ENCODE measurements at regions not wholly inside any gene's neighbourhood (a gene's known extent, or its start where the extent isn't known, plus 50 kb on each side); places are given as distances from the start of the nearest gene placed in this dataset.

GRCh38 chr5:118461436-118461835, 526.9 kb downstream of the DTWD2 start:
- Histone ChIP-seq H3K9me3 (replicated peaks; ENCODE audit: insufficient read depth, low read length) (no peaks in the 10 kb centered on the region), H3K79me2 (ENCODE audit: low read length) (no peaks in the 10 kb centered on the region), H3K4me3 (ENCODE audit: low read length) (no peak overlapping the region), H3F3A (ENCODE audit: insufficient read depth, low read length) (no peaks in the 10 kb centered on the region), H3K9ac (ENCODE audit: low read length) (no peak overlapping the region), H3K27ac (ENCODE audit: low read length) (no peak overlapping the region), H2AFZ (ENCODE audit: low read length) (no peak overlapping the region), H3K27me3 (replicated peaks; ENCODE audit: insufficient read depth, low read length) (no peaks in the 10 kb centered on the region), H3K36me3 (replicated peaks; ENCODE audit: insufficient read depth, low read length) (no peaks in the 10 kb centered on the region), H3K4me1 (ENCODE audit: low read length) (no peaks in the 10 kb centered on the region), H3K4me2 (ENCODE audit: low read depth, low read length) (no peak overlapping the region), H3K9me2 (replicated peaks; ENCODE audit: insufficient read depth, low read length) (no peaks in the 10 kb centered on the region), H4K20me1 (ENCODE audit: insufficient read depth, low read length) (no peaks in the 10 kb centered on the region)
- no peak for DNase-seq
- no peak for TF ChIP-seq EZH2phosphoT487 (IDR thresholded peaks at IDR 0.05; ENCODE audit: low read length)
- TF ChIP-seq EZH2 (optimal IDR thresholded peaks at IDR 0.05; ENCODE audit: low read depth, low read length), result no peak
- no peak for TF ChIP-seq CTCF (IDR thresholded peaks at IDR 0.05; ENCODE audit: low read length)

- no peaks in the 10 kb centered on the region for H3F3A ChIP-seq (ENCODE audit: insufficient read depth, low read length)
- H3K27me3 ChIP-seq (replicated peaks; ENCODE audit: insufficient read depth, low read length), result no peaks in the 10 kb centered on the region
- no peak for TF ChIP-seq CTCF (IDR thresholded peaks at IDR 0.05; ENCODE audit: low read length)
- no peak for TF ChIP-seq EZH2 (optimal IDR thresholded peaks at IDR 0.05; ENCODE audit: low read depth, low read length)
- no peak for TF ChIP-seq EZH2phosphoT487 (IDR thresholded peaks at IDR 0.05; ENCODE audit: low read length)
- no peaks in the 10 kb centered on the region for H3K9me3 ChIP-seq (replicated peaks; ENCODE audit: insufficient read depth, low read length)
- DNase-seq, result no peak
- no peak overlapping the region for H2AFZ ChIP-seq (ENCODE audit: low read length)
- H3K9me2 ChIP-seq (replicated peaks; ENCODE audit: insufficient read depth, low read length), result no peaks in the 10 kb centered on the region
- no peaks in the 10 kb centered on the region for H3K79me2 ChIP-seq (ENCODE audit: low read length)
- H3K4me1 ChIP-seq (ENCODE audit: low read length), result no peaks in the 10 kb centered on the region
- no peak overlapping the region for H3K27ac ChIP-seq (ENCODE audit: low read length)
- no peak overlapping the region for H3K4me2 ChIP-seq (ENCODE audit: low read depth, low read length)
- H3K4me3 ChIP-seq (ENCODE audit: low read length), result no peak overlapping the region
- H3K9ac ChIP-seq (ENCODE audit: low read length), result no peak overlapping the region
- no peaks in the 10 kb centered on the region for H3K36me3 ChIP-seq (replicated peaks; ENCODE audit: insufficient read depth, low read length)
- H4K20me1 ChIP-seq (ENCODE audit: insufficient read depth, low read length), result no peaks in the 10 kb centered on the region
Measured at GRCh38 chr5:118459490-118459889, 528.9 kb downstream of the DTWD2 start.

DNA sequence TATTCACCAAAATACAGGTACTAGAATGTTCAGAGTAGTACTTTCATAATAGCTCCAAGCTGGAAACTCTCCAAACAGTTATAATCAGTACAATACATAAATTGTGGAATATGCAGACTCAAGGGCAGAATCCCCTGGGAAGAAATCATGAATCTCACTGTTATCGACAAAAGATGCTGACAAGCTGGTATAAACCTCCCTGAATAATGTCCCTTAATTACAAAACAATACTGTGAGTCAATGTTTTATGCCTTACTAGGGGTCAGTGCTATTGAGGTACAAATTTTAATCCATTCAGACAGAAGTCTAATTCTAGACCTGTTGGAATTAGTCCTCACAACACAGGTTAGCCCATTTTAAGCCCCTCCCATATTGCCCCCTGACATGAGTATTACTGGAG, 532.3 kb downstream of the DTWD2 start:
- DNase-seq, result no peak
- no peaks in the 10 kb centered on the region for H3K9me2 ChIP-seq (replicated peaks; ENCODE audit: insufficient read depth, low read length)
- H3K4me1 ChIP-seq (ENCODE audit: low read length), result no peaks in the 10 kb centered on the region
- TF ChIP-seq EZH2phosphoT487 (IDR thresholded peaks at IDR 0.05; ENCODE audit: low read length) (no peak), CTCF (IDR thresholded peaks at IDR 0.05; ENCODE audit: low read length) (no peak), EZH2 (optimal IDR thresholded peaks at IDR 0.05; ENCODE audit: low read depth, low read length) (no peak)
- no peak overlapping the region for H2AFZ ChIP-seq (ENCODE audit: low read length)
- H3K4me2 ChIP-seq (ENCODE audit: low read depth, low read length), result no peak overlapping the region
- H3K79me2 ChIP-seq (ENCODE audit: low read length), result no peaks in the 10 kb centered on the region
- no peak overlapping the region for H3K9ac ChIP-seq (ENCODE audit: low read length)
- no peaks in the 10 kb centered on the region for H3K36me3 ChIP-seq (replicated peaks; ENCODE audit: insufficient read depth, low read length)
- no peaks in the 10 kb centered on the region for H4K20me1 ChIP-seq (ENCODE audit: insufficient read depth, low read length)
- no peaks in the 10 kb centered on the region for H3F3A ChIP-seq (ENCODE audit: insufficient read depth, low read length)
- no peak overlapping the region for H3K4me3 ChIP-seq (ENCODE audit: low read length)
- no peaks in the 10 kb centered on the region for H3K27me3 ChIP-seq (replicated peaks; ENCODE audit: insufficient read depth, low read length)
- no peak overlapping the region for H3K27ac ChIP-seq (ENCODE audit: low read length)
- no peaks in the 10 kb centered on the region for H3K9me3 ChIP-seq (replicated peaks; ENCODE audit: insufficient read depth, low read length)
